ENCODE measurements at regions not wholly inside any gene's neighbourhood (a gene's known extent, or its start where the extent isn't known, plus 50 kb on each side); places are given as distances from the start of the nearest gene placed in this dataset.

- BruUV-seq (replicated peaks): no TSS peak
- TF ChIP-seq CTCF (IDR thresholded peaks at IDR 0.05; ENCODE audit: unreplicated experiment): no peak
- Mint-ChIP-seq H3K36me3 (ENCODE audit: insufficient read depth, unreplicated experiment) (no peaks in the 10 kb centered on the region), H3K27ac (ENCODE audit: unreplicated experiment) (no peak overlapping the region), H3K27me3 (ENCODE audit: unreplicated experiment) (peaks cover 32% of the 10 kb centered on the region), H3K4me3 (ENCODE audit: low read depth, unreplicated experiment) (no peak overlapping the region), H3K4me1 (ENCODE audit: low read depth, unreplicated experiment) (no peaks in the 10 kb centered on the region), H3K9me3 (ENCODE audit: low read depth, unreplicated experiment) (no peaks in the 10 kb centered on the region)
- DNase-seq: no peak
- intact Hi-C loops (cut with micrococcal nuclease; ENCODE audit: unreplicated experiment): no loop called here
- CTCF ChIA-PET: no interaction called here
These were observed 313.7 kb downstream of the VPS13C start for GRCh38 chr15:61746589-61746988.

- no peak for DNase-seq
- peaks cover 41% of the 10 kb centered on the region for H3K27me3 Mint-ChIP-seq (ENCODE audit: unreplicated experiment)
- H3K9me3 Mint-ChIP-seq (ENCODE audit: low read depth, unreplicated experiment): no peaks in the 10 kb centered on the region
- no peak overlapping the region for H3K4me3 Mint-ChIP-seq (ENCODE audit: low read depth, unreplicated experiment)
- H3K36me3 Mint-ChIP-seq (ENCODE audit: insufficient read depth, unreplicated experiment): no peaks in the 10 kb centered on the region
- no peaks in the 10 kb centered on the region for H3K4me1 Mint-ChIP-seq (ENCODE audit: low read depth, unreplicated experiment)
- BruUV-seq (replicated peaks): no TSS peak
- no peak for TF ChIP-seq CTCF (IDR thresholded peaks at IDR 0.05; ENCODE audit: unreplicated experiment)
- H3K27ac Mint-ChIP-seq (ENCODE audit: unreplicated experiment): no peak overlapping the region
- intact Hi-C loops (cut with micrococcal nuclease; ENCODE audit: unreplicated experiment): no loop called here
- CTCF ChIA-PET: interaction anchor here (1.4 kb wide), 1 partner anchor 91 kb away, joined by 3 read pairs; no protein-coding TSS in a partner anchor
These were observed 316.8 kb downstream of the VPS13C start for GRCh38 chr15:61743345-61743909.

- intact Hi-C loops (cut with micrococcal nuclease; ENCODE audit: unreplicated experiment): no loop called here
- Mint-ChIP-seq H3K27ac (ENCODE audit: unreplicated experiment) (no peak overlapping the region), H3K36me3 (ENCODE audit: insufficient read depth, unreplicated experiment) (no peaks in the 10 kb centered on the region), H3K27me3 (ENCODE audit: unreplicated experiment) (peaks cover 50% of the 10 kb centered on the region), H3K4me1 (ENCODE audit: low read depth, unreplicated experiment) (no peaks in the 10 kb centered on the region), H3K4me3 (ENCODE audit: low read depth, unreplicated experiment) (no peak overlapping the region), H3K9me3 (ENCODE audit: low read depth, unreplicated experiment) (no peaks in the 10 kb centered on the region)
- TF ChIP-seq CTCF (IDR thresholded peaks at IDR 0.05; ENCODE audit: unreplicated experiment): no peak
- BruUV-seq (replicated peaks): no TSS peak
- CTCF ChIA-PET: no interaction called here
- no peak for DNase-seq
These were observed 317.7 kb downstream of the VPS13C start for GRCh38 chr15:61742591-61742990.

- Mint-ChIP-seq H3K27ac (ENCODE audit: unreplicated experiment) (no peak overlapping the region), H3K27me3 (ENCODE audit: unreplicated experiment) (peaks cover 48% of the 10 kb centered on the region), H3K36me3 (ENCODE audit: insufficient read depth, unreplicated experiment) (no peaks in the 10 kb centered on the region), H3K9me3 (ENCODE audit: low read depth, unreplicated experiment) (no peaks in the 10 kb centered on the region), H3K4me3 (ENCODE audit: low read depth, unreplicated experiment) (no peak overlapping the region), H3K4me1 (ENCODE audit: low read depth, unreplicated experiment) (no peaks in the 10 kb centered on the region)
- no peak for TF ChIP-seq CTCF (IDR thresholded peaks at IDR 0.05; ENCODE audit: unreplicated experiment)
- CTCF ChIA-PET: interaction anchor here (0.6 to 0.7 kb wide), 2 partner anchors 129 to 261 kb away, joined by 3 to 4 read pairs; no protein-coding TSS in a partner anchor
- intact Hi-C loops (cut with micrococcal nuclease; ENCODE audit: unreplicated experiment): no loop called here
- no TSS peak for BruUV-seq (replicated peaks)
- no peak for DNase-seq
These were observed 323.5 kb downstream of the VPS13C start for GRCh38 chr15:61736790-61737189.

Data from Calu3 (cell line).